ENCODE measurements at regions not wholly inside any gene's neighbourhood (a gene's known extent, or its start where the extent isn't known, plus 50 kb on each side); places are given as distances from the start of the nearest gene placed in this dataset.

DNA sequence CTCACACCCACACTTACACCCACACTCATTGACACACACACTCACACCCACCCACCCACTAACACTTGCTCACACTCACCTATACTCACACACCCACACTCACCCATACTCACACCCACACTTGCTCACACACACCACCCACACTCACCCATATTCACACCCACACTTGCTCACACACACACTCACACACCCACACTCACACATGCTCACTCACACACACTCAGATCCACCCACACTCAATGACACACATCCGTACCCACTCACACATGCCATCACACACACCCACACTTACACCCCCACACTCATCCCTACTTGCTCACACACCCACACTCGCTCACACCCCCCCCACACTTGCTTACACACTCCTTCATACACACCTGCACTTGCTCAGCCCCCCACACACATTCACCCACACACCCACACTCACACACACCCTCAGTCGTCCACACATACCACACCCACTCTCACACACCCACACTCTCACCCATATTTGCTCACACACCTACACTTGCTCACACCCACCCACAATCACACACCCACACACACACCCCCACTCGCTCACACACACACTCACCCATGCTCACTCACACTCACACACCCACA, 321.1 kb upstream of the N4BP1 start:
- no peak for DNase-seq

DNA sequence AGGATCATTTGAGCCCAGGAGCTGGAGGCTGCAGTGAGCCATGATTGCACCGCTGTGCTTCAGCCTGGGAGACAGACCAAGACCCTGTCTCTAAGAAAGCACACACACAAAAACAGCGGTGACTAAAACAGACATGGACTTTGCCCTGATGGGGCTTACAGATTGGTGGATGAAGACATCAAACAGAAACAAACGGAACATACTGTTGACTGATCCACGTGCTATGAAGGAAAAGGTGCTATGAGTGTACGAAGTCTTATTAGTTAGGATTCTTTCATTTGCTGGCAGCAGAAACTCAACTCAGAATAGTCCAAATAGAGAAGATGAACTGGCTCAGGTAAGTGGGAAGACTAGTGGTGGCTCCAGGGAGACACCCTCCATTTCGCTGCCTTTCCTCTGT, 309.8 kb upstream of the N4BP1 start:
- no peak for DNase-seq

DNA sequence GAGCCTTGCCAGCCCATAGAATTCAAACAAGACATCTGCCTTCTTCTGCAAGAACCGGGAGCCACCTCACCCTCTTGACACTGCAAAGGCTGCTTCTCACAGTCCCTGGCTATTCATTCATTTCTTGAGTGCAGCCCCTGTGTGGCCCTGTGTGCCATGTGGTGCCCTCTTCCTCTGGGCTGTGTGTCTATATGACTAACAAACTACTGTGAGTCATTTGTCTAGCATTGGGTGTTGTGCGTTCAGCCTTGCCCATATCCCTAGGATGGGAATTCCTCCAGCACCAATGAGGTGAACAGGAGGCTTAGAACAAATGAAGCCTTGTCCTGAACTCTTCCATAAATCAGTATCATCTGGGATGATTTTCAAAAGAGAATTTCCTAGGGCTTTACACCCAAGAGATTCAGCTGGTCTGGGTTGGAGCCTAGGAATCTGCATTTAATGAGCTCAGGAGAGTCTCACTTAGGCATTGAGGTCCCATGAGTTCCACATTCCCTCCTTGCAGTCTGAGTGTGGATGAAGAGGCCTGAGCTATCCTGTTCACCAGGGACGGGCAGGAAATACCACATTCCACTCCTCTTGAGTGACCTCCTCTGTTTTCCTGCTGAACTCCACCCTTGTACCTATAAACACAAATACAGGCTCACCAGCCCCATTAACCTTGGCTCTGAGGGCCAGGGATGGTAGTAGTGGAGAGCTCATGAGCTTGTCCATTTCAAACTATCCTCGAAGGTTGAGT, 308.7 kb upstream of the N4BP1 start:
- DNase-seq: no peak

DNA sequence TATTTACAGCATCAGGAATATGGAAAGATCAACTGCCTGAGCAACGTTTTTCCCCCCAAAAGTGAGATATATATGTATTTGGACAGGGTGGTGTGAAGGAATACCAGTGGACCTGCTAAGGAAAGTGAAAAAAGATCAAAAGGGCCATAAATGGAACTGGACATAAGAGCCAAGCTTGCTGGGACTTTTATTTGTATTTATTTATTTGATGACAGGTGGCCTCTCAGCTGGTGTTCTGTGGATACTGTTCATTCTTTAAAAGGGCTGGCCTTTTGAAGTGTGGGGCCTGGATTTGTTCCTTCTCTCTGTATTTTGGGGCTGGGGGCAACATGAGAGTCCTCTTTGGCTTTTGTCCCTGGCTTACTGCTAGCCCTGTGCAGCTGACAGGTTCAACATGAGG, 306.6 kb upstream of the N4BP1 start:
- no peak for DNase-seq

DNA sequence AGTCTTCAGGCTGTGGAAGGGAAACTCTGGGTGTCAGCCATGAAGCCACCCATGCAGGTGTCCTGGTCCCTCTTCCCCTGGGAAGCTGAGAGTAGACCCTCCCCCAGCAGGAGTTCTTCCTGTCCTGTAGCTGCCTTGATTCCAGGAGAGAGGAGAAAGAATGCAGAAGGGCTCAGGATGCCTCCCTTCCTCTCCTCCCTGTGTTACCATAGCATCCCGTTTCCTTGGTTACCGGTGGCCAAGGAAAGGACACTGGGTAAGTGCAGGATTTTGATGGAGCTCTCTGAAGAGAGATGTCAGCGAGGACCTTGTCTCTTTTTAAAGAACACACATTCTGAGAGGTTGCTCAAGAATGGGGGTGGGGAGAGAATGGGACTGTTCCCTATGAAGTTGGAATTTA, 304.1 kb upstream of the N4BP1 start:
- no peak for DNase-seq

DNA sequence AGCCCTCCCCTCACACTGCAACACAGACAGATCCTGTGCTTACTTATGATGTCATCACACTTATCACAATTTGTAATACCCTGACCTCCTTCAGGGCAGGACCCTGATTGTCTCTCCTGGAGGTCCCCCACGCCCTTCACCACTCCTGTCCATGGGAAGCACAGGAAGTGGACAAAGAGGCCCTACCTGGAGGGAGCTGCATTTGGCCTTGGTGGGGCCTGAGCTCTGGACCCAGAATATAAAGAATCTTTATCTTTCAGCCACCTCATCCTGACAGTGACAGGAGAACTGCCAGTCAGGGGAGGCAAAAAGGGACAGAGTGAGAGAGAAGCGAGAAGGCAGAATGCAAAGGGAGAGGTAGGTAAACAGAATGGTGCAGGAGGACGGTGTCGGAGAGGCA, 303.4 kb upstream of the N4BP1 start:
- no peak for DNase-seq

DNA sequence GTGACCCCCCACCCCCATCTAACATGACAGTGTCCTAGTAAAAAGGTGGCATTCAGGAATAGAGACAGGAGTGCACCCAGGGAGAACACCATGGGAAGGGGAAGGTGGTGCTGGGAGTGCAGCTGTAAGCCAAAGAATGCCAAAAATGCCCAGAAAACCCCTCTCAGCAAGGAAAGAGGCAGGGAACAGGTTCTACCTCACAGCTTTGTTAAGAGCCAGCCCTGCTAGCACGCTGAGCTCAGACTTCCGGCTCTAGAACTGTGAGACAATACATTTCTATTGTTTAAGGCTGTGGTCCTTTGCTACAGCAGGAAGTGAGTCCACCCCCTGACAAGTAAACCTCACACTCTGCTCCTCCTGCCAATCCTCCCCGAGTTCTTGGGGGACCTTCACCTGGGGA, 302.4 kb upstream of the N4BP1 start:
- DNase-seq: no peak

DNA sequence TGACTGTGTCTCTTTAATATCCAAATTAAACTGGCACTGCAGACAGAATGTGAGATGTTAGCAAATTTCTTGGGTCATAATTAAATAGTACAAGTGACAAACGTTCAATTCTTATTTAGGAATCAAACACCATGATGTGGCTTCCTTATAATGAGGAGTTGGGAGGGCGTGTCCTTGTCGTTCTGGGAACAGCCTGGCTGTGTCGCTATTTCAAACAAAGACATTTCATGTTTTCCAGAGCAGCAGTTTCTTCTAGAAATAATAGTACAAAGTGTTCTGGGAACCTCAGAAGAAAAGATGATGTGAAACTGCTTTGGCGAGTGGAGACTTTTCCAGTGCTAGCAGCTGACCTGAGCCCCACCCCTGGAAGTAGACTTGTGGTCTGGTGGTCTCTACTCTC, 301.7 kb upstream of the N4BP1 start:
- DNase-seq: no peak

DNA sequence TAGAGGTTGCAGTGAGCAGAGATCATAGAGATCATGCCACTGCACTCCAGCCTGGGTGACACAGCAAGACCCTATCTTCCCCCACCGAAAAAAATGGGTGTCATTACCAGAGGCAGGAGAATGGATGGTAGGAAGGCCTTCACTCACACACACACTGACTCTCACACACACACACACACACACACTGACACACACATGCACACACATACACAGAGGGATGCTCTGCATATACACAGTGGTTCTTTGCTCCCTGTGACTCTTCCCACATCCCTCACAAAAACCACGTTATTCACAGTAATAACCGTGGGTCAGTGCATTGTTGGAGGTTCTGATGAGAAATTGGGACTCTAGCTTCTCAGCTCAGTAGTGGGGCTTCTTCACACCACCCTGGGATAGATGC, 300.2 kb upstream of the N4BP1 start:
- no peak for DNase-seq

DNA sequence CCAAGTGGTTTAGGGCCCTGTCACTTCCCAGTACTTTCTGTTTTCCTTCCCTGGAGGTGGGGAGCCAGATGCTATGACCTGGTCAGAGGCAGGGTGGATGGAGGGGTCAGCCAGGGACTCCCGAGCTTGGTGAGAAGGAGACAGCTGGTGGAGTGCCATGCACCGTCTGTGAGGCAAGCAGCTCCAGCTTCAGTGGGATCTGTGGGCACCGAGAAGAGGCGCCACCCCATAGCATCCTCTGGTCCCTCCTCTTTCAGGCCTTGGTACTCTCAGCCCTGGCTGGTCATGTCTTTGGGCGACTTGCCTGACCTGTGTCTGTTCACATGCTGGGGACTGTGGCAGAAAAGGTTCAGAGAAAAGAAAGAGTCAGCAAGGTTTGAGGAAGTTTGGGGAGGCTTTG, 299.3 kb upstream of the N4BP1 start:
- DNase-seq: no peak

DNA sequence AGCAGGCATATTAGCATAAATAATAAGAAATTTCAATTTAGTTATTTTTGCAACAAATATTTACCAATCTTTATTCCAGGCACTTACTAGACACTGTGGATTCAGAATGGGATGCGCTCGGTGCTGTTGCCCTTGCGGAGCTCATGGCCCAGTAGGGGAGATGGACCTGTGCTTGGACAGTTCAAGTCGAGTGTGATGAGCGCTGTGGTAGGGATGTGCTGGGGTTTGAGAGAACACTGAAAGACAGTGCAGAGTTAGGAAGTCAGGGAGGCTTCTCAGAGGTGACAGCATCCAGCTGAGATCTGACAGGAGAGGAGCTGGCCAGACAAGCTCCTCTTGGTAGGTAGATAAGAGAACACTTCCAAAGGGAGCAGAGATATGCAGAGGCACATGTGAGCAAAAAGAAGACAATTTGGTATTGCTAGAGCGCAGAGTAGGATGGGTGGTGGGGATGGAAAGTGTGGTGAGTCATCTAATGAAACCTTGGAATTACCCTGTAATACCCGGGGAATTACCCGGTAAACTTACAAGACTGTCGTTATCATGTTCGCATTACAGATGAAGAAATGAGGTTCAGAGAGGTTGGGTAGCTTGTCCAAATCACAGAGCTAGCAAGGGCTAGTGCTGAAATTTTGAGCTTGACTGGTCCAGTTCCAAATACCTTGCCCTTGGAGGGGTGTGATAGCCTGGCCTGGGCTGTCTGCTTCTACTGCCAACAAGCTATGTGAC, 298.1 kb upstream of the N4BP1 start:
- DNase-seq: no peak

DNA sequence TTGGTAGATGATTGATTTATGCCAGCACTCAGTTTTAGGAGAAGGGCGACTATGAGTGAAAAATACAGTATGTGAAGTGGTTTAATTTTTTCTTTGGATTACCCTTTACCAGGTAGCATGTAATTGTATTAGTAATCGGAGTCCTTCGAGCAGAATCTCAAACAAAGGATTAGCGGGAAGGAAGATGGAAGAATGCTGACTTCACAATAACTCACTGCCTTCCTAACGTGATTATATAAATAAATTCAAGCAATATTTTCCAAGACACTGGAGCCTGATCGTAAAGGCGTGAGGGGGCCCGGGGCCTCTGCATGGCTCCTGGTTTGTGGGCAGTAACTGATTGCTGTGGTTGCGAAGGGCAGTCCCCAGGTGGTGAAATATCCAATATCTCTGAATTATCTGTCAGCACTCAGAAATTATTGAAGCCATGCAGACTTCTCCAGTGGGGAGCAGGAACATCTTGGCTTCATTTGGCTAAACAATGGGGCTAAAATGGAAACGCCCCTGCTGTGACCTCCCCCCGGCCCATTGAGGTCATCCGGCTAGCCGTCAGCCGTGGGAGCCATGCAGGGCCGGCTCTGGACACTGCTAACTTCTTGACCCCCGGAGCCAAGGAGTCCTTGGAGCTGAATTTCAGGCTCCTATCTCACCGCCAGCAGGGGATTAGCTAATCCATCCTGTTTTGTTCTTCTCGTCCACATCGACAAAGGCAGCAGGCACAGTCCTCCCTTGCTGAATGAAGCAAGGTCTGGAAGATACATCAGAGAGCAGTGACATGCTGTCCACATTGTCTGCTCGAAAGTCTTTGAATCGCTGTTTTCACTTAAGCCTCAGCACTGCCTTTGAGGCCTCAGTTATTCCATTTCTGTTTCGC, 295.9 kb upstream of the N4BP1 start:
- no peak for DNase-seq

DNA sequence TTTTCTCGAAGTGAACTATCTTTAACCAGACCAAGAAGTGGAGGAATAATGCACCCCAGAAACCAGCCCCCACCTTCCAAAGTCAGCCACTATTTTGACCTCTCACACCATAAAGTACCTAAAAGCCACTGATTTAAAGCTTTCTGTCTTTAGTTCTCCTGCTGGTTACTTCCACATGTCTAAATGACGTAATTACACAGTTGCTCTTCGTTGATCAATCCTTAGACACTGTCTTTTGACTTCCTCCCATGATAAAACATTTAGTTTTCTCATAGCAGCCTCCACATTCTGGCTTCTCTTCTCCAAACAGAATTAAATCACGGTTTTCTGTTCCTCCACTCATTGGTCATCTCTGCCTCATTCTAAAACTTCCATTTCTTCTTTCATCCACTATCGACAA, 294.4 kb upstream of the N4BP1 start:
- DNase-seq: no peak

DNA sequence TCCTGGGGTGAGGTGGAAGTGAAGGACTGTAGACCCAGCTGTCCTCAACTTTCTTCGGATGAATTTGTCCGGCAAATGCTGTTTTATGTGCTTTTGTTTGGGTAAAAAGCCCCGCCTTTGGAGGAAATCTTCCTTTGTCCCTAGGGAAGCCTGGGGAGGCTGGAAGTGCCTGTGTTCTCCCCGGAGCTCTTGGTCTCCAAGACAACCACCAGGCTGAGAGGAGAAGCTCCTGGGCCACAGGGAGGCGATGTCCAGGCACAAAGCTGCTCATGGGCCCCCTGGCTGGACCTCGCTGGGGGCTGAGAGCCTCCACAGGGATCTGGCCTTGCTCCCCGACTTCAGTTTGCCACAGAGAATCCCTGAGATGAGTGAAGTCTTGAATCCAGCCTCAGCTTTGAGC, 293.1 kb upstream of the N4BP1 start:
- no peak for DNase-seq

DNA sequence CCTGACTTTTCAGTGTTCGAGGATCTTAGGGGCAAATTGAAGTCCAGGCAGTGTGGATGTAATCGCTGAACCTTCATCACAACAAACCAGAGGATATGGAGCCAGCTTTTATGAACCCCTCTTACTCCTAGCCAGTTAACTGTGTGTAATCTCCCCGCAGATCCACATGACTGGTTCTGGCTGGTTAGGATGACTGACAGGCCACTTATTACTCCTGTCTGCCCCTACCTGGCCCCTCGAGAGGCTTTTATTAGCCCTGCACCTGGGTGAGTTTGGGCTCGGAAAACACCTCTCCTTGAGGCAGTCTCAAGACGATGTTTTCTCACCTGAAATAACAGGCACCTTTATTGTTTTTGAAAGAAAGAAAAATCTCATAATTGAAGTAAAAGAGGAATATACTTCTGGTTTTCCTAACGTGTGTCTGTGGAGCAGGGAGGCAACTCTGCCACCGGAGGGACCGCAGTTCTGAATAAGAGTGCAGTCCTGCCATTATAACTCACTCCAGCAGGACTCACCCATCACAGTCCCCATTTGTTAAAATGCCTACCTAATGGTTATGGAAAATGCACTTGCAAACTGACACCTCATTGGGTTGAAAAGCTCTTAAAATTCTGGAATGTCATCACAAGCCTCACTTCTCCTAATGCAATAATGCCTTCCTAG, 291.9 kb upstream of the N4BP1 start:
- DNase-seq: no peak

DNA sequence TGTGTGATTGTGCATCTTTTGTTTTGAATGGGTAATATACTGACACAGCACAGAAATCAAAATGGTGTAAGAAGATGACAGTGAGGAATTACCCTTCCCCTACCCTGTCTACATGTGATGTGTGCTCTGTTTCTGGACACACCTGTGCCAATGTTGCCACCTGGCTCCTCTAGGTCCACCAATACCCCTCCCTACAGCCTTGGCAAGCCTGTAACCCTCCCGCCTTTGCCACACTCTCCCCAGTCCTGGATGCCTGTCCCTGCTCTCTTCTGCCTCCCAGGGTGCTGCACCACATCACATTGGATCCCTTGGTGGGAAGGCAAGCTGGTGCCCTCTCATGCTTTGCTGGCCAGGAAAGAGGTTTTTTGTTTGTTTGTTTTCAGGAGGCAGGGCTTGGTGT, 289.5 kb upstream of the N4BP1 start:
- DNase-seq: no peak

DNA sequence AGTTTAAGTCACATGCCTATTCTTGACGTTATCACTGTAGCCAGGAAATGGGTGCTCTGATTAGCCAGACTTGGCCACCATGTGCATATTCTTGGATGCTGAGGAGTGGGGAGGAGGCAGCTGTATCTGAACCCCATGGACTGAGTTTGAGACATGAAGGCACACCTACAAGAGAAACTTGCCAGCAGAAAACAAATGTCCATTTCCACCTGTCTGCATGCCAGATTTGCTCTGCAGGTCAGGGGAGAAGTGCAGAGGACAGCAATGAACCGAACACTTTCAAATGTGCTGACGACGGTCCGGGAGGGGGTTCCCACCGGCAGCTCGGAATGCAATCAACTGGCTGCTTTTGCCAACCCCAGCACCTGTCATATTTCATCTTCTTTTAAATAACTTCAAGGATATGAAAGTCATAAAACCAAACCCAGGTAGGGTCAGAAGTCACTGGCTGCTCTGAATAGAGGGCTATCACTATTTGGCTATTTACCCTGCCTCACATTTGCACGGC, 287.8 kb upstream of the N4BP1 start:
- no peak for DNase-seq

DNA sequence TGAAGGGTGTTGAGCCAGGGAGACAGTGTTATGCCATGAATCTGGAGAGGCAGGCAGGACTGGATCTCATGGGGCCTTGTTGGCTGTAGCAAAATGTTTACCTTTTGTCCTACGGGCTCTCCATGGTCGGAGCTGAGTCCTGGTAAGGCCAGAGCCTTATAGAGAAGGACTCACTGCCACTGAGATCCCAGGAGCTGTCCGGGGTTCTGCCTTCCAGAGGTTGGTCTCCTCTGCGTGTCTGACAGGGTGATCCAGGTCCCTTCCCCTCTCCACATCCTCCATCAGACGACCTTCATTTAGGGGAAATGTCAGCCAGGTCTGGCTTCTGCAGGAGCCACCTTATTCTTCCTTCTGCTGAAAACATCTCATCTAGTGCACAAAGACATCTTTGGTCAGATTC, 285.2 kb upstream of the N4BP1 start:
- DNase-seq: no peak

DNA sequence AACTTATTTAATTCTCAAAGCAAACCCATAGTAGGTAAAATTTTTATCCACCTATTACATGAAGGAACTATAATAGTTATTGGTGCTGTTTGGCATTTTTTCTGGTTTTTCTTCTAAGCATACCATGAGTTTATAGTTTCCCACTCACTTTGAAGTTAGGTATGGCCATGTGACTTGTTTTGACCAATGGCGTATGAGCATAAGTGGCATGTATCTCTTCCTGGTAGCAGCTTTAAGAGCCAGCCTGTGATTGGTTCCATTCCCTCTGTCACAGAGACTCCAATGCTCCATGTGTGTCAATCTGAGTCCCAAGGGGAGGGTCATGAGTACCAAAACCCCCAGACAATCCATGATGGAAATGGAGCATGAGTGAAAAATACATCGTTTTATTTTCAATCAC, 282.9 kb upstream of the N4BP1 start:
- no peak for DNase-seq

DNA sequence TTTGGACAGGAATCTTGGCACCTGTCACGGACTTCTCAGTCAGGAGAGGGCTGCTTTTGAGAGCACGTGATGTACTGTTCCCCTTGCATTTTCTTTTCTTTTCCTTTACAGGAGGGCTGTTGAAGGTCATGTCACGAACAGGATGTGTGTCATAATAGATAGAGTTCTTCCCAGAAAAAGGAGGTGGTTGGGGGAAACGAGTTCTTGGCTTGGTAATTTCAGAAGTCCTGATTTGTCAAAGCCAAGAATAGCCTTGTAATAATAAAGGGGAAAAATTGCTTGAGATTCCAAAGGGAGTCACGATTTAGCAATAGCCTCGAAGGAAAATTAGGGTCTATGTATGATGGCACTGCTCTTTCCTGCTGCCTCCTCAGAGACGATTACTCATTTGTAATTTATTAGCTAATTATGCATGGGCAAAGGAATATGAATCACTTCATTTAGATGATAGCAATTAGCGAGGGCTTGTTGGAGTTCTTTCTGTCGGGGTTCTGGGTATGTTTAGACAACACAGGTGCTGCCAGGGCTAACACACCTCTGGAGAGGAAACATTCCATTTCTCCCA, 277.7 kb upstream of the N4BP1 start:
- no peak for DNase-seq

DNA sequence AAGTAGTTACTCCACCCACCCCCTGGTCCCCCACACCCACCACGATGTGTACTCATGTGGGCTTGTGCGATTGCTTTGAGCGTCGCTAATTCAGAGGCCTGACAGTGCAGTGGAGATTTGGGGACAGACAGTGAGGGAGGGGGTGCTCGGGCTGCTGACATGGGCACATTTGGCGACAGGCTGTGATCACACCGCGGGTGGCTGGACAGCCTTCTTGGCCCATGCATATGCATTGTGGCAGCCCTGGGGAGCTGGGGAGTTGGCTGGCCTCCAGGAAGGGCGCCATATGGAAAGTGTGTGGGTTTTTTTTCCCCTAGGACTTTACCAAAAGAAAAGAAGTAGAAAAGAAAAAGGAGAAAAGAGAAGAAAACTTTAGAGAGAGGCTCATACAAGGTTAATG, 275.5 kb upstream of the N4BP1 start:
- no peak for DNase-seq

DNA sequence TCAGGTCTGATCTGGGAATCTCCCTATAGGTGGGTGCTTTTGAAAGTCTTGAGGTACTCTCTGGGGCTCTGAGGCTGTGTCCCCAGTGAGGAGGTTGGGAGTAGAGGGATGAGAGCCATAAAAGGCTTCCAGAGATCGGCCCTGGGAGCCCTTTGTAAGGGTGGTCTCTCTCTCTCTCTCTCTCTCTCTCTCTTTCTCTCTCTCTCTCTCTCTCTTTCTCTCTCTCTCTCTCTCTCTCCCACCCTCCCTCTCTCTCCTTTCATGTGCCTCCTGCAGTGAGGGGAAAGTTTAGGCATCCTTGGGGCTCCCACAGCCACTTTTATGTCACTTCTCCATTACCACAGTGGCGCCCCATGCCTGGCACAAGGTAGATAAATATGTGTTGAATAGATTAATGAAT, 271.3 kb upstream of the N4BP1 start:
- DNase-seq: no peak
